NCI-H524 (cell line): ENCODE measurements at regions not wholly inside any gene's neighbourhood (a gene's known extent, or its start where the extent isn't known, plus 50 kb on each side); places are given as distances from the start of the nearest gene placed in this dataset.

ENCODE experiments used
- DNase-seq, 2 experiments: peaks; one replicate each; lab custom pipeline; 2025; lab: John Stamatoyannopoulos, UW

GRCh38 chr15:39473298-39473947 lies 107.5 kb upstream of the THBS1 start:
- no peak for DNase-seq

- DNase-seq = no peak
Observed at GRCh38 chr15:39474657-39475056, 106.2 kb upstream of the THBS1 start.

- DNase-seq = no peak
Observed at GRCh38 chr15:39478996-39479395, 101.9 kb upstream of the THBS1 start.

- no peak for DNase-seq
Observed at GRCh38 chr15:39479911-39480310, 101.0 kb upstream of the THBS1 start.

GRCh38 chr15:39482459-39482858 lies 98.4 kb upstream of the THBS1 start:
- no peak for DNase-seq

GRCh38 chr15:39486621-39487457 lies 94.0 kb upstream of the THBS1 start:
- no peak for DNase-seq

- no peak for DNase-seq
Observed at GRCh38 chr15:39487458-39487735, 93.5 kb upstream of the THBS1 start.

- no peak for DNase-seq
Observed at GRCh38 chr15:39488516-39488915, 92.4 kb upstream of the THBS1 start.

- DNase-seq = no peak
Observed at GRCh38 chr15:39488961-39489360, 91.9 kb upstream of the THBS1 start.

- DNase-seq = no peak
Observed at GRCh38 chr15:39491115-39491885, 89.6 kb upstream of the THBS1 start.

GRCh38 chr15:39491886-39492490 lies 88.9 kb upstream of the THBS1 start:
- no peak for DNase-seq

- DNase-seq = no peak
Observed at GRCh38 chr15:39493424-39494067, 87.3 kb upstream of the THBS1 start.

GRCh38 chr15:39494462-39494861 lies 86.4 kb upstream of the THBS1 start:
- no peak for DNase-seq

- no peak for DNase-seq
Observed at GRCh38 chr15:39495871-39496840, 84.7 kb upstream of the THBS1 start.

GRCh38 chr15:39497016-39497758 lies 83.7 kb upstream of the THBS1 start:
- no peak for DNase-seq

- DNase-seq = no peak
Observed at GRCh38 chr15:39497759-39498565, 82.9 kb upstream of the THBS1 start.

GRCh38 chr15:39498629-39499028 lies 82.2 kb upstream of the THBS1 start:
- no peak for DNase-seq

GRCh38 chr15:39499042-39499441 lies 81.8 kb upstream of the THBS1 start:
- DNase-seq = no peak

- no peak for DNase-seq
Observed at GRCh38 chr15:39499681-39500080, 81.2 kb upstream of the THBS1 start.
